ENCODE measurements at regions not wholly inside any gene's neighbourhood (a gene's known extent, or its start where the extent isn't known, plus 50 kb on each side); places are given as distances from the start of the nearest gene placed in this dataset.

- TF ChIP-seq RNF2 (IDR thresholded peaks at IDR 0.05; ENCODE audit: borderline replicate concordance, low read depth, low read length, missing control alignments, poor library complexity, severe bottlenecking) (no peak), SP2 (IDR thresholded peaks at IDR 0.05; ENCODE audit: low read length) (no peak), POLR2A (IDR thresholded peaks at IDR 0.05; ENCODE audit: control extremely low read depth in 1 of 2, low read depth in 2 of 2, low read length in 2 of 2) (no peak), TAF1 (IDR thresholded peaks at IDR 0.05; ENCODE audit: low read depth, low read length) (no peak)
These were observed 87.4 kb downstream of the ZNF608 start (continued) for GRCh38 chr5:124658867-124659557.

All from H1 (cell line).